ENCODE measurements at regions not wholly inside any gene's neighbourhood (a gene's known extent, or its start where the extent isn't known, plus 50 kb on each side); places are given as distances from the start of the nearest gene placed in this dataset.

GRCh38 chr16:6531067-6531466 lies 801.6 kb upstream of the RBFOX1 start:
- TF ChIP-seq CTCF (IDR thresholded peaks at IDR 0.05) = no peak
- no peak for TF ChIP-seq POLR2AphosphoS5 (IDR thresholded peaks at IDR 0.05; ENCODE audit: insufficient read depth in 1 of 2, low read depth in 1 of 2)
- TF ChIP-seq POLR2A (IDR thresholded peaks at IDR 0.05) = no peak

Measured in vagina (tissue), 2 donors.